ENCODE measurements at regions not wholly inside any gene's neighbourhood (a gene's known extent, or its start where the extent isn't known, plus 50 kb on each side); places are given as distances from the start of the nearest gene placed in this dataset.
"Not testable (repeated sequence)": the region's sequence is repeated elsewhere in the genome, so short reads cannot be mapped to it uniquely, and the experiment has no call there.

DNA sequence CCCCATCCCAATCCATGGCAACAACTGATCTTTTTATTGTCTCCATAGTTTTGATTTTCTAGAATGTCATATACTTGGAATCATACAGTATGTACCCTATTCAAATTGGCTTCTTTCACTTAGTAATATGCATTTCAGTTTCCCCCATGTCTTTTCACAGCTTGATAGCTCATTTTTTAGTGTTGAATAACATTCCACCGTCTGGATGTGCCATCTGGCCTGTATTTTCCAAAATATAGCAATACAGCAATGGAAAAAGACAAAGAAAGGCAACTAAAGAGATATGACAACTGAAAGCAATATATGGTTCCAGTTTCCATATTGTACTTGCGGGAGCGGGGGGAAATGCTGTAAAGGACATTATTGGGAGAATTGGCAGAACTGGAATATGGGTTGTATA is 166.4 kb upstream of the NT5E start:
- no peak for DNase-seq (ENCODE audit: low spot score)

DNA sequence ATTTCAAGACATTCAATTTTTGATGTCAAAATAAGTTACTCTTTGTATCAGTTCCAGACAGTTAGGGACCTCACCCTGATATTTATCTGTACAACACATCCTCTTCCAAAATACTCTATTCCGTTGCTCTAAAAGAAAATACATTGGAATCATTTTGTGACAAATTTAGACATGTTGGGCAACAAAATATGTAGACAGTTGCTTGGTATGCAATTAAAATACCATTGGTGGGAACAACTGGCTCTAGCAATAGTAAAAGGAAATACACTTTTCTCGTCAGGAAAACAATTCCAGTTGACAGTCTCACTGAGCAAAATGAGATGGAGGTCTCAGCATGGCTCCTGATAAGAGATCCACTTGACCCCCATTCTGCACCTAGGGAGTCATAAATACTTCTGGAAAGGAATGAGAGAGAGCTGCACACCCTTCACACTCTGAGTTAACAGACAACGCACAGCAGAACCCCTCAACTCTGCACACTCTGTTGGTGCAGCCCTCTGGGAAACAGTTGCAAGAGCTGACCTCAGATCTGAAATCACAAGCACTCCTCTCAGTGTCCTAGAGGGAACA is 171.3 kb upstream of the NT5E start:
- DNase-seq (ENCODE audit: low spot score) = no peak

- DNase-seq (ENCODE audit: low spot score) = not testable (repeated sequence)
Measured at GRCh38 chr6:85276026-85276425, 173.9 kb upstream of the NT5E start.

- DNase-seq (ENCODE audit: low spot score) = no peak
Measured at GRCh38 chr6:85275338-85275985, 174.4 kb upstream of the NT5E start.

- no peak for DNase-seq (ENCODE audit: low spot score)
Measured at GRCh38 chr6:85273870-85274269, 176.0 kb upstream of the NT5E start.

- no peak for DNase-seq (ENCODE audit: low spot score)
Measured at GRCh38 chr6:85273046-85273445, 176.8 kb upstream of the NT5E start.

- DNase-seq (ENCODE audit: low spot score) = no peak
Measured at GRCh38 chr6:85272592-85272991, 177.3 kb upstream of the NT5E start.

GRCh38 chr6:85262621-85263020 is 187.3 kb upstream of the NT5E start:
- DNase-seq (ENCODE audit: low spot score) = no peak

DNA sequence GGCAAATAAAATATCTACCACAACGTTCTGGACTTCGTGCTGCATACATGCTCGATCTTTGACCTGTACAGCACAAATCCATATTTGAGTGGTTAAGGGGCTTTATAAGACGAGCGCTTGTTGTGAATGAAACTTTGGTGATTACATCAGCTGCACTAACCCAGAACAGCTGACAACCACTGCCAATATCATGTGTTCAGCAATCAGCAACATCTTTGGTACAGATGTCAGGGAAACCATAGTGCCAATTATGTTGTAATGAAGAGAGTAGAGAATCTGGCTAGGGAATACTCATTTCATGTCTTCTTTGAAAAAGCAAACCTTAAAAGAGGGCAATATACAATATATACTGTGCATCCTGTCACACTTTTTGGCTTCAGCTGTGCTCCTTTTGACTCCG is 188.6 kb upstream of the NT5E start:
- no peak for DNase-seq (ENCODE audit: low spot score)

DNA sequence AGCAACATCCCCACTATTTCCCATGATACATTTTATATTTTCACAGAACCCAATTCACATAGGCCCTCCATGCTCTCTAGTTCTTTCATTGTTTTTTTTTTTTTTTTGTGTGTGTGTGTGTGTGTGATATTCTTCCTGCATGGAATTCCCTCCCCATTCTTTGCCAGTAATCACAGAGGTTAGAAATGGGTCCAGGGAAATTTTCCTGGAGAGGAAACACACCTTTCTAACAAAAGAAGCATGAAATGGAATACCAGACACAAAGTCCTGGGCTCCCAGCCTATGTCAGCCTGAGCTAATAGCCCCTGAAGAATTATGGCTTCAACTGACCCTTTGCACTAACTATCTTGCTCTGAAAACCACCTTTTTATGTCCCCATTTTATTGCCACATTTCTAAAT is 194.2 kb upstream of the NT5E start:
- DNase-seq (ENCODE audit: low spot score) = no peak

GRCh38 chr6:85252552-85252951 is 197.3 kb upstream of the NT5E start:
- no peak for DNase-seq (ENCODE audit: low spot score)

DNA sequence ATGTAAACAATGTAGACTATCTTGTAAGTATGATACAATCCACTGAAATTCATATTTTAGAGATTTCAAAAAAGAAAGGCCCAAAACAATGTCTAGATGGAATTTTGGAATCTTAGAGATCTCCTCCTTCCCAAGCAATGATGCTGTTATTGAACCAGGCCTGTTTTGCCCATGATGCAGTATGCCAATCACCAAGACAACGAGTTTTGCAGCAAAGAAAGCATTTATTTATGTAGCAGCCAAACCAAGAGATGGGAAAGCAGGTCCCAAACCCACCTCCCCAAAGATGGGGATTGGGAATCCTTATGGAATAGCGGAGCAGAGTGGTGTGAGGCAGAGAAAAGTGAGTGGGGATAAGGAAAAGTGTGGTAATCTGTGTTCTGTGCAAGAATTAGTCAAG is 197.8 kb upstream of the NT5E start:
- no peak for DNase-seq (ENCODE audit: low spot score)

GRCh38 chr6:85251300-85251699 is 198.6 kb upstream of the NT5E start:
- no peak for DNase-seq (ENCODE audit: low spot score)

DNA sequence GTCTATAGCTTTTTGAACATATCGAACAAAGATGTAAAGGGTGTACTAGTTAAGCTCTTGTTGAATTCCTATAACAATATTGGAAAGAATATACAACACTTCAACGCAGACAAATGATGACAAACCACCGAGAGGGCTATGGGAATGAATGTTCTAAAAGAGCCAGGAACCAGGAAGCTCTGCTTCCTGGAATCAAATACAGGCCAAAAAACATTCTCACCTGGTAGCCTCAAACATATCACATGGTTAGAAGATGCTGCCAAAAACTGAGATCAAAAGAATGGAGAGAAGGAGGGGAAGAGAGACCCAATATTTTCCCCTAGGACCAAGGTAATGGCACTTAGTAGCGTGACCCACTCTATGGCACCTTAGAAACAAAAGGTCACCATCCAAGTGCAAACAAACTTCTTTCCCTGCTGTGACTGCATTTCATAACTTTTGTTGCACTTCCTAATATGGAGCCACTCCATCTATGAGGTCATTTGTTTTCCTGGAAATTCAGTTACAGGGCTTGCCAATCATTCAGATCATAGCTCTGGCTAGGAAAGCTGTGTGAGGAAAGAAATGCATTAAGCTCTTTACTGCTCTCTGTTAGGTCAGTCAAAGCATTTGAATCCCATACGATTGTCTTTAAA is 199.2 kb upstream of the NT5E start:
- no peak for DNase-seq (ENCODE audit: low spot score)

- no peak for DNase-seq (ENCODE audit: low spot score)
Measured at GRCh38 chr6:85245004-85245403, 204.9 kb upstream of the NT5E start.

- no peak for DNase-seq (ENCODE audit: low spot score)
Measured at GRCh38 chr6:85241498-85242052, 208.3 kb upstream of the NT5E start.

GRCh38 chr6:85240787-85241385 is 209.0 kb upstream of the NT5E start:
- DNase-seq (ENCODE audit: low spot score) = no peak

DNA sequence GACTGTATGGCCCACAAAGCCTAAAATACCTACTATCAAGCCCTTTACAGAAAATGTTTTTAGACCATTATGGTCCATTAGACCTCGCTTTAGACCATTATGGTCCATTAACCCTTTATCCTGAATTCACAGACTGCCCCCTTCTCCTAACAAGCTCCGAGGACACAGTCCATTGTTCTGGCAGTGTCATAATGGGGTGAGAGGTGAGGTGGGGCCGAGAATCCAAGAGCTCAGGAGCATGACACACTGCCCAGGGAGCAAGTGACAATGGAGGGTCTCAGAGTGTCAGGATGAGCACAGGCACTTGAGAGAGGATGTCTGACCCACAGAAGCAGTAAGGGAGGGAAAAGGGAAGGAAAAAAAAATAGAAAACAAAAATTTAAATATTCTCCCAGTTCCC is 212.4 kb upstream of the NT5E start:
- no peak for DNase-seq (ENCODE audit: low spot score)

GRCh38 chr6:85236636-85237035 is 213.2 kb upstream of the NT5E start:
- DNase-seq (ENCODE audit: low spot score) = no peak

- DNase-seq (ENCODE audit: low spot score) = not testable (repeated sequence)
Measured at GRCh38 chr6:85227345-85227744, 222.5 kb upstream of the NT5E start.

DNA sequence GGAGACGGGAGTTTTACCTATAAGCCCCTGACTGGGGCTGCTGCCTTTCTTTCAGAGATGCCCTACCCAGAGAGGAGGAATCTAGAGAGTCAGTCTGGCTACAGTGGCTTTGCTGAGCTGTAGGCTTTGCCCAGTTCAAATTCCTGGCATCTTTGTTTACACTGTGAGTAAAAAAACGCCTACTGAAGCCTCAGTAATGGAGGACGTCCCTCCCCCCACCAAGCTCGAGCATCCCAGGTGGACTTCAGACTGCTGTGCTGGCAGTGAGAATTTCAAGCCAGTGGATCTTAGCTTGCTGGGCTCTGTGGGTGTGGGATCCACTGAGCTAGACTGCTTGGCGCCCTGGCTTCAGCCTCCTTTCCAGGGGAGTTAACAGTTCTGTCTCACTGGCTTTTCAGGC is 237.1 kb upstream of the NT5E start:
- DNase-seq (ENCODE audit: low spot score) = not testable (repeated sequence)

- DNase-seq (ENCODE audit: low spot score) = no peak
Measured at GRCh38 chr6:85195243-85195642, 254.6 kb upstream of the NT5E start.

DNA sequence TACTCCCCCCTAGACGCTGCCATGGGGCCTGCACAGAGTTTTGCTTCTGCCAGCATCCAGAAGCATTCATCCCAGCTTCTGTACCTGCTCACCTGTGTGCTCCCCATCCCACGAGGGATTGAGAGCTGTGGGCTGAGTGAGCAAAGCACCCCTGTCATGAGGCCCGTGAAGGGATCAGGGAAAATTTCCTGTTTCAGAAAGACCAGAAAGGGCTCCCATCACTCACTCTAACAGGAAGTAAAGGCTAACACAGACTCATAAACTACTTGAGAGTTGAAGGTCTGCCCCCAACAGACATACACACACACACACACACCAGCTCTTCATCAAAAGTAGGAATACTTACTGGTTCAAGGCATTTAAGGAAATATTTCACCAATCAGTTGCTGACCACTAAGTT is 256.5 kb upstream of the NT5E start:
- no peak for DNase-seq (ENCODE audit: low spot score)

Measured in RKO (cell line).